Smooth muscle cell (in vitro differentiated cells): ENCODE measurements at regions not wholly inside any gene's neighbourhood (a gene's known extent, or its start where the extent isn't known, plus 50 kb on each side); places are given as distances from the start of the nearest gene placed in this dataset.

Experiments used
- DNase-seq: peaks from one replicate; lab custom pipeline; 2025; ENCODE audit not compliant: unreplicated experiment; lab: John Stamatoyannopoulos, UW
- H2AFZ ChIP-seq: fragments of 200-600 bp; sonication (generic); 2 replicates; pipeline ENCODE4 v1.6.0; 2016; ENCODE audit warnings: antibody characterized with exemption, low read depth, mild to moderate bottlenecking
- H3F3A ChIP-seq: fragments of 200-600 bp; sonication (generic); 2 replicates; pipeline ENCODE4 v1.6.0; 2017; ENCODE audit warnings: antibody characterized with exemption, low read depth
- H3K27ac ChIP-seq: fragments of 200-600 bp; sonication (generic); 2 replicates; pipeline ENCODE4 v1.5.1; 2016; ENCODE audit warnings: low read depth, mild to moderate bottlenecking
- H3K27me3 ChIP-seq: fragments of 200-600 bp; sonication (generic); 2 replicates; pipeline ENCODE4 v1.6.1; 2016; ENCODE audit warnings: low read depth, mild to moderate bottlenecking
- H3K36me3 ChIP-seq: fragments of 200-600 bp; sonication (generic); 2 replicates; pipeline ENCODE4 v1.5.1; 2016; ENCODE audit warnings: low read depth
- H3K4me1 ChIP-seq: fragments of 200-600 bp; sonication (generic); 2 replicates; pipeline ENCODE4 v1.5.1; 2016; ENCODE audit warnings: low read depth
- H3K4me2 ChIP-seq: fragments of 200-600 bp; sonication (generic); 2 replicates; pipeline ENCODE4 v1.6.0; 2016; ENCODE audit warnings: mild to moderate bottlenecking
- H3K4me3 ChIP-seq: fragments of 200-600 bp; sonication (generic); 2 replicates; pipeline ENCODE4 v1.5.1; 2016; ENCODE audit warnings: mild to moderate bottlenecking
- H3K79me2 ChIP-seq: fragments of 200-600 bp; sonication (generic); 2 replicates; pipeline ENCODE4 v1.6.0; 2016; ENCODE audit warnings: low read depth, mild to moderate bottlenecking
- H3K9ac ChIP-seq: fragments of 200-600 bp; sonication (generic); 2 replicates; pipeline ENCODE4 v1.6.0; 2016; ENCODE audit warnings: low read depth
- H3K9me3 ChIP-seq: fragments of 200-600 bp; sonication (generic); replicated peaks from 2 replicates; pipeline ENCODE4 v1.5.1; 2016; ENCODE audit warnings: low read depth
- H4K20me1 ChIP-seq: fragments of 200-600 bp; sonication (generic); 2 replicates; pipeline ENCODE4 v1.6.0; 2016; ENCODE audit warnings: low read depth
- WGBS: methylation state at CpG from one replicate; pipeline ENCODE4 v1.1.7; 2016; ENCODE audit warnings: low lambda C conversion rate; 5-methylcytosine and 5-hydroxymethylcytosine counted together
- TF ChIP-seq, protein P1 (sequence below): fragments of 200-600 bp; sonication (generic); IDR thresholded peaks from 2 replicates; pipeline ENCODE4 v1.5.1; 2017; ENCODE audit warnings: borderline replicate concordance, mild to moderate bottlenecking, antibody characterized with exemption; ENCODE audit not compliant: insufficient read depth, poor library complexity, severe bottlenecking

DNA sequence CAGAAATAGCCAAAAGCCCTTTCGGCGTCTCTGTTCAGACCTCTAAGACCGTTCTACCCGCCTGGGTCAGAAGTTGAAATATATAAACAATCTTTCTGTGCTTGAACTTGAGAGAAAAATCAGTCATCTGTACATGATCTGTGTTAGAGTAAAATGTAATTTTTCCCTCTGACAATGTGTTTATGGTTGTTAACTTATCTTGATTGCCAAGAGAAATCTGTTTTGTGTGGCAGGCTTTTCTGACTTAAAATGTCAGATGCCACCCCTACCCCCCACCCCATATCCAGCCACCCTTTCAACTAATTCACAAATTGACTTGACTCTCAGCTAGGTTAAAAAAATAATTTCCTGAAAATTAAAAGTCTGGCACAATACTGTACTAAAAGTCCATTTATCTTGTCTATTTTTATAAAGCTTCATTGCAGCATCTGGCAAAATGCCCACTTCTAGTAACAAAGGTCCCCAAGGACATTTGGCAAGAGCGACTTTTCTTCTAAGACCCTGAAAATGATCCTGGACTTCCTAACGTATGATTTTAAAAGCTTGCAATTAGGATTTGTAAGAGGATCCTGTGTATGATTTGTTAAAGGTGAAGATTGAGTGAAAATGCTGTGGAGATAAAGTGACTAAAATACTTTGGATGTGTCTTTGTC lies 304.2 kb downstream of the EPHA4 start:
- H3K9me3 ChIP-seq = no peaks in the 10 kb centered on the region
- H3K4me1 ChIP-seq = no peaks in the 10 kb centered on the region
- no peaks in the 10 kb centered on the region for H3F3A ChIP-seq
- H3K4me2 ChIP-seq = no peak overlapping the region
- H3K4me3 ChIP-seq = no peak overlapping the region
- no peaks in the 10 kb centered on the region for H3K79me2 ChIP-seq
- no peak for DNase-seq
- no peaks in the 10 kb centered on the region for H3K36me3 ChIP-seq
- no peaks in the 10 kb centered on the region for H4K20me1 ChIP-seq
- TF ChIP-seq, protein P1, sequence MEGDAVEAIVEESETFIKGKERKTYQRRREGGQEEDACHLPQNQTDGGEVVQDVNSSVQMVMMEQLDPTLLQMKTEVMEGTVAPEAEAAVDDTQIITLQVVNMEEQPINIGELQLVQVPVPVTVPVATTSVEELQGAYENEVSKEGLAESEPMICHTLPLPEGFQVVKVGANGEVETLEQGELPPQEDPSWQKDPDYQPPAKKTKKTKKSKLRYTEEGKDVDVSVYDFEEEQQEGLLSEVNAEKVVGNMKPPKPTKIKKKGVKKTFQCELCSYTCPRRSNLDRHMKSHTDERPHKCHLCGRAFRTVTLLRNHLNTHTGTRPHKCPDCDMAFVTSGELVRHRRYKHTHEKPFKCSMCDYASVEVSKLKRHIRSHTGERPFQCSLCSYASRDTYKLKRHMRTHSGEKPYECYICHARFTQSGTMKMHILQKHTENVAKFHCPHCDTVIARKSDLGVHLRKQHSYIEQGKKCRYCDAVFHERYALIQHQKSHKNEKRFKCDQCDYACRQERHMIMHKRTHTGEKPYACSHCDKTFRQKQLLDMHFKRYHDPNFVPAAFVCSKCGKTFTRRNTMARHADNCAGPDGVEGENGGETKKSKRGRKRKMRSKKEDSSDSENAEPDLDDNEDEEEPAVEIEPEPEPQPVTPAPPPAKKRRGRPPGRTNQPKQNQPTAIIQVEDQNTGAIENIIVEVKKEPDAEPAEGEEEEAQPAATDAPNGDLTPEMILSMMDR = no peak
- H3K9ac ChIP-seq = no peak overlapping the region
- WGBS = 90% methylated on average over 6 of the region's 6 CpGs
- no peak overlapping the region for H2AFZ ChIP-seq
- H3K27me3 ChIP-seq = peaks cover 11% of the 10 kb centered on the region
- H3K27ac ChIP-seq = no peak overlapping the region

- Histone ChIP-seq H3K4me3 (no peak overlapping the region), H3K36me3 (no peaks in the 10 kb centered on the region), H3K9ac (no peak overlapping the region), H3K9me3 (no peaks in the 10 kb centered on the region), H3K4me1 (no peaks in the 10 kb centered on the region), H3K4me2 (no peak overlapping the region), H3K27me3 (peaks cover 11% of the 10 kb centered on the region), H3K27ac (no peak overlapping the region), H3F3A (no peaks in the 10 kb centered on the region), H3K79me2 (no peaks in the 10 kb centered on the region), H2AFZ (no peak overlapping the region), H4K20me1 (no peaks in the 10 kb centered on the region)
- DNase-seq = no peak
- TF ChIP-seq, protein P1 = no peak
- WGBS = 75% methylated on average over 3 of the region's 3 CpGs
These were observed 303.5 kb downstream of the EPHA4 start for GRCh38 chr2:221268631-221269030.

- TF ChIP-seq, protein P1 = no peak
- H2AFZ ChIP-seq = no peak overlapping the region
- H3K27ac ChIP-seq = no peak overlapping the region
- no peaks in the 10 kb centered on the region for H4K20me1 ChIP-seq
- no peaks in the 10 kb centered on the region for H3F3A ChIP-seq
- H3K9me3 ChIP-seq = no peaks in the 10 kb centered on the region
- H3K79me2 ChIP-seq = no peaks in the 10 kb centered on the region
- no peak overlapping the region for H3K4me2 ChIP-seq
- no peaks in the 10 kb centered on the region for H3K36me3 ChIP-seq
- no peak overlapping the region for H3K9ac ChIP-seq
- no peak for DNase-seq
- no peak overlapping the region for H3K4me3 ChIP-seq
- 83% methylated on average over 2 of the region's 2 CpGs for WGBS
- H3K4me1 ChIP-seq = no peaks in the 10 kb centered on the region
- H3K27me3 ChIP-seq = peaks cover 8% of the 10 kb centered on the region
These were observed 301.3 kb downstream of the EPHA4 start for GRCh38 chr2:221270806-221271205.

DNA sequence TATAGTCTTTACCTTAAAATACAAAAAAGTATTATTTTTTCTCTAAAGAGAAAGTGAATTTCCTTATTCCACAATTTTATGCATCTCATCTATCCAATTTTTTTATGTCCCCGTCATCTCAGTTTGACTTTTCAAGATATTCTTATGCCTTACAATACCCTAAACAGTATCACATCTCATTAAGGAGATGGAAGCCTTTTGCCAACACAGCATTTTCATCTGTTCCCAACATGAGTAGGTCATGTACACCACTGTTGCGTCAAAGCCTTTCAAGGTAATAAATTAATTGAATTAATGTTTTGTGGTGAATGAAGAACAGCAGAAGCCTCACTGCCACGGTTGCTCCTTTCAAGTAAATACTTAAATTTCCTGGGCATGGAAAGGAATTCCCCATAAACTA lies 299.4 kb downstream of the EPHA4 start:
- H2AFZ ChIP-seq = no peak overlapping the region
- no peaks in the 10 kb centered on the region for H3K79me2 ChIP-seq
- H3K9me3 ChIP-seq = no peaks in the 10 kb centered on the region
- H3K9ac ChIP-seq = no peak overlapping the region
- H3F3A ChIP-seq = no peaks in the 10 kb centered on the region
- H3K4me3 ChIP-seq = no peak overlapping the region
- DNase-seq = no peak
- H3K27ac ChIP-seq = no peak overlapping the region
- TF ChIP-seq, protein P1 = no peak
- H3K36me3 ChIP-seq = no peaks in the 10 kb centered on the region
- 86% methylated on average over 3 of the region's 3 CpGs for WGBS
- H4K20me1 ChIP-seq = no peaks in the 10 kb centered on the region
- H3K27me3 ChIP-seq = no peaks in the 10 kb centered on the region
- H3K4me1 ChIP-seq = no peaks in the 10 kb centered on the region
- no peak overlapping the region for H3K4me2 ChIP-seq
